Stromal cell of bone marrow (primary cell): ENCODE measurements at regions not wholly inside any gene's neighbourhood (a gene's known extent, or its start where the extent isn't known, plus 50 kb on each side); places are given as distances from the start of the nearest gene placed in this dataset.

Experiments used
- DNase-seq: peaks from one replicate; pipeline ENCODE4 v3.0.0-alpha.2; 2012; ENCODE audit warnings: low read depth

DNA sequence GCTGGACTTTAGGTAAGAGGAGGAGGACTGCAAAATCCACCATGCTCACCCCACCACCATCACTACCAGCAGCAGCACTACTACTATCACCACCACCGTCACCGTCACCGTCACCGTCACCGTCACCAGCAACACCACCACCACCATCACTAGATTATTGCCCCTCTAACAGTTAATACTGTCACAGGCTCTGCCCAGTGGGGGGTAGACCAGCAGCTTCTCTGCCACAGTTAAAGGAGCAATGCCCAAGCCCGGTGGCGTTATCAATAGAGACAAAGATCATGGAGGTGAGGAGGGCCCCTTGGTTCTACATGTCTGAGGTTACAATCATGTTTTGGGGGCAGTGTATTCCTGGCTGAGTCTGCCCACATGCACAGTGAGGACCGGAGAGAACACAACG lies 184.4 kb upstream of the DYNLRB2 start:
- no peak for DNase-seq

DNA sequence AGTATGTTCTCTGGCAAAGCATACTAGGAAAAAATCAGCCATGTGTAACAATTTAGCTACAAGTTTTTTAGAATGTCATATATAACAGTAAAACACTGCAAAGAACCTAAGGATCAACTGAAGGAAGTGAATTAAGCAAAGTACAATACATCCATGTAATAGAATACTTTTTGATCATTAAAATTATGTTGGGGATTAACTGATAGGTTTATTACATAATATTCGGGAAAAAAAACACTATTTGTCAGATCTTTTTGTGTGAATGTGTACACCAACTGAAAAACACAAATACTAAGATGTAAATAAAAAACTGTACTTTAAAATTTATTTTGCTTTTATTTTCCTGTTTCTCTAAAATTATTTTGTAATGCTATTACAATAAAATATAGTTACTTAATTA lies 185.5 kb upstream of the DYNLRB2 start:
- DNase-seq: no peak

DNA sequence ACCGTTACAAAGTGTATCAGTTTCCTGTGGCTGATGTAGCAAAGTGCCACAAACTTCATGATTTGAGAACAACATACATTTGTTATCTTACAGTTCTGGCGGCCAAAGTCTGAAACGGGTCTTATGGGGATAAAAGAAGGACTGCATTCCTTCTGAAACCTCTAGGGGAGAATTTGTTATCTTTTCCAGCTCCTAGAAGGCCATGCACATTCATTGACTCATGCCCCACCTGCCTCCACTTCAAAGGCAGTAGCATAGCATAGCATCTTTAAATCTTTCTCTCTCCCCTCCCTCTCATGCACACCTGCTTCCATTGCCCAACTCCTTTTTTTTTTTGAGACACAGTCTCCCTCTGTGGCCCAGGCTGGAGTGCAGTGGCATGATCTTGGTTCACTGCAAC lies 190.7 kb upstream of the DYNLRB2 start:
- DNase-seq: no peak

DNA sequence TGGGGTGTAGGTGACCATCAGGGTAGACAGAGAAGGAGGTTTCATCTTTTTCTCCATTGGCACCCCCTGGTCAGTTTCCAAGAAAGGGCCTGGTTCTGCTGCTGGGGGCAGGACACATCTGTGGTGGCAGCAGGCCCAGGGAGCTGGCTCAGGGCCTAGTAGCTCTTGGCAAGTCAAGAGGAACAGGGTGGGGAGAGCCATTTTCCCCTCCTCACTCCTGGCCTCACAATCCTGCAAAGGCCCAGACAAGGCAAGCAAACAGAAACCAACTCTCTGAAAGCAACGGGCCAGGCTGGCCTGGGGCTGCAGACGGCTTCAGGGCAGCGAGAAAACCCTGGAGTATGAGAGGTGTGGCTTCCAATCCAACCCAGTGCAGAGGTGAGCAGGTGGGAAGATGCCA lies 192.9 kb upstream of the DYNLRB2 start:
- DNase-seq: no peak

DNA sequence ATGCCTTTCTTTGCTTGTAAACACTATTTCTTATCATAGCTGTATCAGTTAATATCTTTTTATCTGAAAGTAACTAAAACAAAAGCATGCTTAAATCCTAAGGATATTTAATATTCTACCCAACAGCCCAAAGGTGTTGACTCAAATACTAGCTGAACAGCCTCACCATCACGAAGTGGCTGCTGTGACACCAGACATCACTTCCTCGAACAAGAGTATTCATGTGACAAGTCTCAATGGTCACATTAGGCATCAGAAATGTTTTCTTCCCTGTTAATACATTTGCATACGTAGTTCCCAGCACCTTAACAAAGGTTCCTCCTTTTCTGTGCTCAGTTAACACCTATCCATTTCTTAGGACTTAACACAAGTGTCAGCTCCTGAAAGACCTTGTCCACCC lies 193.8 kb upstream of the DYNLRB2 start:
- DNase-seq: no peak

DNA sequence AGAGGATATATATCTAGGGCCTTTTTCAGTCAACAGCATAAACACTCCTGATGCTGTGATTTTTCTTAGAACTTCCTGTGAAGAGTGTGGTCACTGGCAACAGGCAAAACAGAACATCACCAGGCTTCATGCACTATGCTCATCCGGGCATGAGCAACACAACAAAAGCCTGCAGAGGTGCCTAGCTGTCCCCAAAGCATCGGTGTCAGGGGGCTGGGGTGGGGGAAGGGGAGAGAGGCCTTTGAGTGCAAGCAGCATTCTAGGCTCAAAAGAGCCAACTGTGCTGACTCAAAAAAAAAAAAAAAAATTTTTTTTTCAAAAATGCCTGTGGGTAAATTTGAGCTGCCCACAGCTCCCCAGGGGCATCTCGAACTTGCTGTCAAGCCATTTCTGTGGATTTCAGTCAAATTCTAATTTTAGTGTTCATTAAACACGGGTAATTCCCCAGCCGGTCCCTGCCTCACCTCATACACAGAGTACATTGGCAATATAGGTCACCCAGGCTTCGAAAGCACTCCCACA lies 194.6 kb upstream of the DYNLRB2 start:
- peak; percentile 72 for DNase-seq

DNA sequence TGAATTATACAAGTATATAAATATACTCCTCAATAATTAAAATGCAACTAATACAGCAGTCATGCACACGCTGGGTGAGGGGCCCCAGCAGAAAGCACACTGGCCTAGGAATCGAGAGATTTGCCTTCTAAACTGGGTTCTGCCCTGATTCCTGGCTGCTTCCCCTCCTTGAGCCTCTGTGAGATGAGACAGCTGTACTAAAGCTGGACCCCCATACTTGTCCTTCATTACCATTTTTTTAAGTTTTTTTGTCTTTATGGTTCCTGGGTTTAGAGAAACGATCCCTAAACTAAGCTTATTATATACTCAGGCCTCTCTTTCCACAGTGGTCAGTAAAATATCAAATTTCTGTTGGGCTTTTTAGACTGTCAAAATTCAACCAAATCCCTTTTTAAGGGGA lies 195.1 kb upstream of the DYNLRB2 start:
- no peak for DNase-seq

DNA sequence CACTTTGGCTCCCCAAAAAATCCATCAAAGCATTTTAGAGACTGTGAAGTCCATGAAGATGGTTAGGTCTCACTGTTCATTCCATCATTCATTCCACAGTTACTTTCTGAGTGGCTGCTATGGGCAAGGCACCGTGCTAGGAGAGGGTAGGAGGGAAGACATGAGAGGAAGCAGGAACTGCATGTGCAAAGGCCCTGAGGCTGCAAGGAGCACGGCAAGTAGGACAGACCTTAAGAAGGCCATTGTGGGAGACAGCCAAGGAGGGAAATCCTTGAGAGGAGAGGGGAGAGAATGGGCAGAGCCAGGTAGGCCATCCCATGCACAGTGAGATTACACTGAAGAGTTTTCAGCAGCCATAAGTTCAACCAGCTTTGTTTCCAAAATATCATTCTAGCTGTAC lies 196.2 kb upstream of the DYNLRB2 start:
- DNase-seq: no peak

DNA sequence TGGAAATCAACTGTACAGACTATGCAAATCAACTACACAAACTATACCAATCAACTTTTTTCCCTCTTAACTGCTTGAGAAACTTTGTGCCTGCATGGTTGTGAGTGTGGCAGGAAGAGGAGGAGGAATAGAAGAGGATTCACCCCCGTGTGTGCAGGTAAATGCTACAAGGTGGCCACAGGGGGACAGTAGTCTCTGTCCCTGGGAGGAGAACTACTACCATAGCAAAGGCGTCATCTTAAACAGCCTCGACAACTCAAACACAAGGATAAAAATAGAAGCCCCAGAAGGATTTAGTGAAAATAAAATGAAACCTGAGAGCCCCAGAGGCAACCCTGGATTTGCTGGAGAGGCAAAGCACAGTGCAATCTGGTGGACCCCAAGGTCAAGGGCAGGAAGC lies 199.5 kb upstream of the DYNLRB2 start:
- DNase-seq: no peak

DNA sequence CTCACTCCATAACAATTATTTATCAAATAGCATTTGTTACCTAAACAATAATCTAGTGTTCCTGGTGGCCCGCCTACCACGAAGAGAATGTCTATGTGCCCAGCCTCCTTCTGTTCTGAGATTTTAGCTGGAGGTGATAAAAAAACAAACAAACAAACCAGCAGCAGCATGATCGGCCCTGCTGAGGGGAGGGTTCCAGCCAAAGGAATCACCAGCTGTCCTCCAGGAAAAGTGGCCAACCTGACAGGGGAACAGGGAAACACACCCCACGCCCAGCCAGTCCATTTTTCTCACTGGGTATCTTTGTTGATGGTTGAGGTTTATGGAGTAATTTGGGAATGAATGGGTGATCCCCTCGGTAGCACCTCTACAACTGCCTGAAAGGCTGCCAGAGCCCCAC lies 203.0 kb upstream of the DYNLRB2 start:
- DNase-seq: no peak

DNA sequence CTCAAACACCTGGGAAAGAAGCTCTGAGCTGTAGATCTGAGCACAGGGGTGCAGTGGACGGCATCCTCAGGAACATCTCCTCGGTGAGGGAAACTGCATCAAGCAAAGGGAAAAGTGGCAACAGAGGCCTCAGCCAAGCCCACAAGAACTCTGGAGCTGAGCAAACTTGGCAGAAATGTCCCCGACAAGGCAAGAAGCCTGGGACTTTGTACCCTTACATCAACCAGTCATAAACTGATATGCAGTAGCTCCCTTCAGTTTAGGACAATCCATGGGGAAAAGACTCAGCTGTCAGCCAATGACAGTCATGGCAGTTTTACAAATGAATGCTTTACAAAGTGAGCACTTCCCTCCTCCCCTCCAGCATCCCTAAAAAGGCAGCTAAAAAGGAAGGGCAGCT lies 210.0 kb upstream of the DYNLRB2 start:
- no peak for DNase-seq

DNA sequence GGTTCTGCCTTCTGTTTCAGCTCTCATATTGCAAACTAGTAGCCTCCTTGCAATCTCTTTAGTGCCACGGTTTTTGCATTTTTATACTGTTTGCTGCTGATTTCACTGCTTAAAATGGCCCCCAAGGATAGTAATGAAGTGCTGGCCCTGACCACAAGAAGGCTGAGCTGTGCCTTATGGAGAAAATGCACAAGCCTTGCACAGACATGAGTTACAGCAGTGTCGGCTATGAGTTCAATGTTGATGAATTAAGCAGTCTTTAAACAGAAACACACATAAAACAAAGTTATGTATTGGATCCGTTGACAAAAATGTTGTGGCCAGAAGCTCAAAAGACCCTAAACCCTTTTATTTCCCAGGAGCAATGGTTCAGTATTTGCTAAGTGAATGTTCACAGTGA lies 210.6 kb upstream of the DYNLRB2 start:
- no peak for DNase-seq

DNA sequence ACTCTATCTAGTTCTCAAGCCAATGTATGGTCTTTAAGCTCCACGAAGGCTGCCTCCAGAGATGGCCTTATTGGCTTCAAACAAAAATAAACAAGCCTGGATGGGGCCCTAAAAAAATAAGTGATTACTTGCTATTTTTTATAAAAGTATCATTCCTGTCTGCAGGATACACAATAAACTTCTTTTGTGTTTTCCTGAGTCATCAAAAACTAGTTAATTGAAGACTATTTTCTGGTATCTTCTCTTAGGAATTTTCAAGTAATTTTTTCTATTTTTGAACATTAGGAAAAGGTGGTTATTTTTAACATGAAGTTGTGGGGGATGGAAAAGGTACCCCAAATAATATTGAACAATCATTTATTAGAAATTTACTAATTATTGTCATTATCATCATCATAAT lies 213.1 kb upstream of the DYNLRB2 start:
- DNase-seq: no peak

DNA sequence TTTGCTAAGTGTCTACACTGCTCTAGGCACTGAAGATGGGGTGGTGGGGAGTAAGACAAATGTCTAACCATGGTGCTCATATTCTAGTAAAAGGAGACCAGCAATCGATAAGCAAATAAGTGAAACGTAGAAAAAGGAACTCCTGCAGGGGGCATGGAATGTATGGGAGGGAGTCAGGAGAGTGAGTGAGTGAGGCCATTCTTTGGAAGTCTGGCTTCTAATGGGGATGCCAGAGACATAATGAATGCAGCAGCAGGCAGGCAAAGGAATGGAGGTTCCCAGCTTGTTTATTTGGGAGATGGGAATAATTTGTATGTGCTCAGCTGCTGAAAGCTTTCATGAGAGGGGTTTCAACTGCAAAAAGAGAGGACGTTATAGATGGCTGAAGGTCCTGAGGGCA lies 216.4 kb upstream of the DYNLRB2 start:
- DNase-seq: no peak

DNA sequence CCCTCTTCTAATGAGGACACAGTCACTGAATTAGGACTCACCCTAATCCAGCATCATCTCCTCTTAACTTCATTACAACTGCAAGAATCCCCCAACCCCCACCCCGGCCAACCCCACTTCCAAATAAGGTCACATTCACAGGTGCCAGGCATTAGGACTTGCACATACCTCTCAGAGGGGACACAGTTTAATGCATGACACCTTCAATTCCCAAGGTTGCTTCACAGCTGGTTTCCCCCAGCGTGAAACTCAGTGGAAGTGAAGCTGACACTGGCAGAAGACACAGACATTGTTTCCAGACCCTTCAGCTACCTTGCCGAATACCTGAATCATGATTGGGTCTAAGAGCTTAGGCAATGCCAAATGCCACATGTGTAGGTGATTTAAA lies 217.0 kb upstream of the DYNLRB2 start:
- no peak for DNase-seq

DNA sequence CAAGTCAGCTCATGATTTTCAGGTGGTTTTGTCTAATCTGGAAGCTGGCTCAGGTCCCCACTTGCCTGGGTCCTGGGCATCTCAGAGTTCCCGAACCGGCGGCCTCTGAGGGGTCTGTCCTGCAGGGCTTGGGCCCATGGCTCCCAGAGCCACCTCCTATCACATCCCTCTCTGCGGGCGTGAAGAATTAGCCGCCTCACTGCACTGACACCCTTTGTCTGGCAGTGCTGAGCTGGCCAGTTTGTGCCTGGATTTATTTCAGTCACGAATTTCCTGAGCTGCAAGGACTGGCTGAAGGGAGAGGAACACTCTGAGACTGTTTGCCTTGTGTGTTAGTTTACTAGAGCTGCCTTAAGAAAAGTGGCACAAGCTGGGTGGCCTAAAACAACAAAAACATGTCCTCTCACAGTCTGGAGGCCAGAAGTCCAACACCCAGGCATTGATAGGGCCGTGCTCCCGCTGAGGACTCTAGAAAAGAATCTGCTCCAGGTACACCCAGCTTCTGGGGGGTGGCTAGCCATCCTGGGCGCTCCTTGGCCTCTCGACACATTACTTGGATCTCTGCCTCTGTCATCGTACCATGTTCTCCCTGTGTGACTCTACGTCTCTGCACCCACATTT lies 217.5 kb upstream of the DYNLRB2 start:
- DNase-seq: no peak

DNA sequence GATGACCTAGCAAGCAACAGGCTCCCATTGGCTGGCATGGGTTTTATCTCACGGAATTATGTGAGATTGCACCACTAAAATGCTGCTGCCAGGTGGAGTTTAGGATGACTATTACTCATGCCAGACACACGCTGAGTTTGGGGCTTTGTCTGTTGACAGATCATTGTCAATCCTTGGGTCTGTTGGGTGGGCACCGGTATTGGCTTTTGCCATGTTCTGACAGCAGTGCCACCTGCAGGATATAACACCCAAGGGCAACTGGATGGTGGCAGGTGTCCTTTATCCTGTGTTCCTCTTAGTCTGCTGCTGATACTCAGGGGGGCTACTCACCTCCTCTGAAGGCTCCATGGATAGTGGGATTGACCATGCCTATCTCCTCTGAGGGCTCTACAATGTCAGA lies 221.6 kb upstream of the DYNLRB2 start:
- no peak for DNase-seq

DNA sequence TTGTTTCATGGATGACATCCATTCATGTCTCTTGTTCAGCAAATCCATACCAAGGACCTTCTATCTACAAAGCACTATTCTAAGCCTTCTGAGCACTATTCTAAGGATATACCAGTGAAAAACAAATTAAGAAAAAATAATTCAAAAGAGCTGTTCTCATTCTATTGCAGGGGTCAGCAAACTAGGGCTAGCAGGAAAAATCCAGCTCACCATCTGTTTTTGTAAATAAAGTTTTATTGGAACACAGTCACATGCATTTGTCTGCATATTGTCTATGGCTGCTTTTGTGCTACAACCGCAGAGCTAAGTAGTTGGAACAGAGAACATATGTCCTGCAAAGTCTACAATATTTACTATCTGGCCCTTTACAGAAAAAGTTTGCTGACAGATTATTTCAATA lies 222.7 kb upstream of the DYNLRB2 start:
- DNase-seq: no peak

DNA sequence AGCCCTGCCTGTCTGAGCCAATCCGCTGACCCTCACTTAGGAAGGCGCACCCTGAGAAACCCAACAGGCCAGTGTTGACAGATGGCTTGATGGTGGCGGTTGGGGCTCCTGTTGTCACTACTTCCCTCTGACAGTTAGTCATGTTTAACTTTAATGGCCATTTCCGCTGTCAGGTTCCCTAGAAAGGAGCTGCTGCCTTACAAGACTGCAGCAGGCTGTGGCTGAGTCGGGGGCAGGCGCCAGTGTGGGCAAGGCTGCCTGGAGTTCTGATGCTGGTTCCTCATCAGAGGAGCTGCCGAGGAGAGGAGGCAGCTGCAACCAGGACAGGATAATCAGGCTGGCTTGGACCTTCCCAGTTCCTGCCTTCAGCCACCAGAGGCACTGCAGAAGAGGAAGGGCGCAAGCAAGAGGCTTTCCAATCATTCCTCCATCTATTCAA lies 223.2 kb upstream of the DYNLRB2 start:
- no peak for DNase-seq

DNA sequence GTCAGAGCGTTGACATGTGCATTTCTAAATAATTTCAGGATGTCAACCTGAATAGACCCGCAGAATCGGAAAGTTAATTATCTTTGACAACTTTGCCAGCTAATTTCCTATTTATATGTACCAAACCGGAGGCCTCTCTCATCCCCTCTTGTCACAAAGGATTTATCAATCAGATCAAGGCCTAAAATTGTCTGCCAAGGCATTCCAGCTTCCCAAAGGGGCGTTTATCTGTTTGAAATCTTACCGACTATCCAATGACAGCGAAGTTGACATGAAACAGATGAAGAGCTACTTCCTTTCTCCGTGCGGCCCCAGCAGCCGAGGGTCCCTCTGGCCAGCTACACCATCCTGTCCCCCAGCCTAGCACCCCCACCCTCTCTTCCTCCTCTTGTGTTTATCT lies 223.7 kb upstream of the DYNLRB2 start:
- DNase-seq: no peak

DNA sequence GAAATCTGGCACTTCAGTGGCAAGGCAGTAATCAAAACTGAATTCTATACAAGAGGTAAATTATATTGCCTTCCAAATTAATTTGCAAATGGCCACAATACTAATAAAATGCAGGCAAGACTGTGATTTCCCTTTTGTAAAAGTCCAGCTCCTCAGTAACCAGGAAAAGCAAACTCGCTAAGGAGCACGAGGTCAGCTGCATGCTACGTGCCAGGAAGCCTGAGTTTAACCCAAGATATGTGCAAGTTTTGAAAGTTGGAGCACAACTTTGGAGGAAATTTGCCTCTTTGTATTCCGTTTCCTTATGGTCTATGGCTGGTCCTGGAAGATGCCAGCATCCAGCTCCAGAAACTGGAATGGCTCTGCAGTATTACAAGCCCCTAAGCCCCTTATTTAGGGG lies 226.8 kb upstream of the DYNLRB2 start:
- no peak for DNase-seq

DNA sequence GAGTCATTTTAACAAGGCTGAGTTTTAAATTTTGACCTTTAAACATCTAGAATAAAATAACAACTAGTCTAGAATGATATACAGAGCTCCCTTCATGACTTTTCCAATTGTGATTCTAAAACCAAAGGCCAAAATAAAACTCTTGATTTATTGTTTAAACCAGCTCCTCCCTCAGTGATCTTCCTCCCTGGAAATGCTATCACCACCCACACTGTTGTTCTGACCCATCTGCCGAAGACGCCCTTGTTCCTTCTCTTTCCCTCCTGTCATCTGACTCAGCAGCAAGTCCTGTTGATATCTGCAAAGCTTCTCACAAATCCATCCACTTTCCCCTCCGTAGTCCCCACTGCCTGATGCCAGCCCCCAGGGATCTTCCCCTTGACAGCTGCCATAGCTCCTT lies 231.6 kb upstream of the DYNLRB2 start:
- DNase-seq: no peak

DNA sequence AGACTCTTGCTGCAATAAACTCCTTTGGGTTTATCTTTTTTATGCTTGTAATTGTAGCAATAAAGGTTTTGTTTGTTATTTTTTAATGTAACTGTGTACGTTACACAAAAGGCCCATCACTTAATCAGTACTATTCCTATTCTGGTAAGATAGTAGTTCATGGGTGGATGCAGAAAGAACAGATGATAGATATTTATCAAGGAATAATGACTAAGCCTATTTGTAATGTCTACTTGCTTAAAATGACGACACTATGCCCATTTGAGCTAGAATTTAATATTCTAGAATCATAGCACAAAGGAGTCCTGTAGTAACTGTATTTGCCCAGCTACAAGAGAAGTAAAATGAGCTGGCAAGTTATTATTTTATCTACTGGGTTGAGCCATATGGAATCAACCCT lies 235.4 kb upstream of the DYNLRB2 start:
- no peak for DNase-seq

DNA sequence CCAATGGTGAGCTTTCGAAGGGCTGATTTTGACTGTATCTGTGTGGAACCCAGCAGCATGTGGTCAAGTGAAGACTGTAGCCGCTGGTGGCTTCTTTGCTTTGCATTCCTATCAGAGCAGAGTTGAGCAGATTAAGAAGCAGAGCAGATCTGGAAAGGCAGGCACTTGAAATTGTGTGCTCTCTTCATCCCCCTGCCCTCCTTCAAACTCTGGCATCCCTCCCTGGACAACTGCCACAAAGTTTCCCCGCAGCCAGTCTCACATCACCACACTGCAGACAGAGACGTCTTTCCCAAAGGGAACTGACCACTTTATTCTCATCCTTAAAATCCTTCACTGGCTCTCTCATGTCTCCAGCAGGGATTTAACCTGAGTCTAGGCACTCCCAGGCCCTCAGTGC lies 237.1 kb upstream of the DYNLRB2 start:
- DNase-seq: no peak

DNA sequence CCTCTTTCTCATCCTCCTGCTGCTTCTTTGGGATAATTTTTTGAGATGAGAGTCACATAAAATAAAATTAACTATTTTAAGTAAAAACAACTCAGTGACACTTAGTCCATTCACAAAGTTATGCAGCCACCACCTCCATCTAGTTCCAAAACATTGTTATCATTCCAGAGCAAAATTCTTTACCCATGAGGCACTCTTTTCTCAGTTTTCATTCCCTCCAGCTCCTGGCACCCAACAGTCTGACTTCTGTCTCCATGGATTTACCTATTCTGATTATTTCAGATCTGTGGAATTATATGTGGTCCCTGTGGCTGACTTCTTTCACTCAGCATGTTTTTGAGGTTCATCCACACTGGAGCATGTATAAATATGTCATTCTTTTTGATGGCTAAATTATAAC lies 239.9 kb upstream of the DYNLRB2 start:
- no peak for DNase-seq
